ENCODE measurements at regions not wholly inside any gene's neighbourhood (a gene's known extent, or its start where the extent isn't known, plus 50 kb on each side); places are given as distances from the start of the nearest gene placed in this dataset.

- H4K20me1 ChIP-seq (replicated peaks; ENCODE audit: control insufficient read depth, extremely low read depth, insufficient read depth, low read length): no peaks in the 10 kb centered on the region
- no peaks in the 10 kb centered on the region for H3K9me1 ChIP-seq (replicated peaks; ENCODE audit: control insufficient read depth, extremely low read depth, insufficient read depth, low read length)
- dilution Hi-C loops (cut with MboI; ENCODE audit: extremely low pct_ligation_motif_present, low sequenced_read_pairs) (no loop called here), intact Hi-C loops (cut with micrococcal nuclease) (no loop called here)
- no TSS peak for BruUV-seq (replicated peaks)
- H3K79me2 ChIP-seq (ENCODE audit: control insufficient read depth, insufficient read depth, low read length): no peaks in the 10 kb centered on the region
- no peak overlapping the region for H3K27ac ChIP-seq (ENCODE audit: insufficient read depth, low read depth, low read length)
- no peaks in the 10 kb centered on the region for H3K9me3 ChIP-seq (replicated peaks; ENCODE audit: control insufficient read depth, insufficient read depth, low read length)
- ChIA-PET POLR2A (no interaction called here), CTCF (no interaction called here)
- H3K4me2 ChIP-seq (ENCODE audit: insufficient read depth, low read length): no peak overlapping the region
- H3K4me1 ChIP-seq (ENCODE audit: control insufficient read depth, extremely low read depth, insufficient read depth, low read length): peaks cover 17% of the 10 kb centered on the region
- FAIRE-seq (no peak), DNase-seq (ENCODE audit: low read depth, low spot score) (no peak)
- TF ChIP-seq EZH2 (IDR thresholded peaks at IDR 0.05; ENCODE audit: borderline replicate concordance, low read depth, low read length, severe bottlenecking): no peak
- TF ChIP-seq MAX (IDR thresholded peaks at IDR 0.05; ENCODE audit: insufficient read depth, insufficient read length): no peak
- no peak for TF ChIP-seq MYC (IDR thresholded peaks at IDR 0.05; ENCODE audit: low read depth, low read length)
- TF ChIP-seq GATA2 (IDR thresholded peaks at IDR 0.05; ENCODE audit: insufficient read depth, insufficient read length, low read depth, low read length): no peak
- no peak for TF ChIP-seq POLR2A (IDR thresholded peaks at IDR 0.05; ENCODE audit: low read depth, low read length)
- no peak for TF ChIP-seq POLR2AphosphoS5 (IDR thresholded peaks at IDR 0.05; ENCODE audit: insufficient read depth, low read depth, low read length)
- TF ChIP-seq, protein P1, sequence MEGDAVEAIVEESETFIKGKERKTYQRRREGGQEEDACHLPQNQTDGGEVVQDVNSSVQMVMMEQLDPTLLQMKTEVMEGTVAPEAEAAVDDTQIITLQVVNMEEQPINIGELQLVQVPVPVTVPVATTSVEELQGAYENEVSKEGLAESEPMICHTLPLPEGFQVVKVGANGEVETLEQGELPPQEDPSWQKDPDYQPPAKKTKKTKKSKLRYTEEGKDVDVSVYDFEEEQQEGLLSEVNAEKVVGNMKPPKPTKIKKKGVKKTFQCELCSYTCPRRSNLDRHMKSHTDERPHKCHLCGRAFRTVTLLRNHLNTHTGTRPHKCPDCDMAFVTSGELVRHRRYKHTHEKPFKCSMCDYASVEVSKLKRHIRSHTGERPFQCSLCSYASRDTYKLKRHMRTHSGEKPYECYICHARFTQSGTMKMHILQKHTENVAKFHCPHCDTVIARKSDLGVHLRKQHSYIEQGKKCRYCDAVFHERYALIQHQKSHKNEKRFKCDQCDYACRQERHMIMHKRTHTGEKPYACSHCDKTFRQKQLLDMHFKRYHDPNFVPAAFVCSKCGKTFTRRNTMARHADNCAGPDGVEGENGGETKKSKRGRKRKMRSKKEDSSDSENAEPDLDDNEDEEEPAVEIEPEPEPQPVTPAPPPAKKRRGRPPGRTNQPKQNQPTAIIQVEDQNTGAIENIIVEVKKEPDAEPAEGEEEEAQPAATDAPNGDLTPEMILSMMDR (IDR thresholded peaks at IDR 0.05; ENCODE audit: extremely low read depth in 1 of 2, insufficient read depth in 1 of 2, low read depth in 1 of 2, low read length in 2 of 2): no peak
- TF ChIP-seq FOS (IDR thresholded peaks at IDR 0.05; ENCODE audit: borderline replicate concordance, insufficient read depth, low read length): no peak
- TF ChIP-seq JUN (IDR thresholded peaks at IDR 0.05; ENCODE audit: borderline replicate concordance, insufficient read depth, insufficient read length, low read depth): no peak
- H3K27me3 ChIP-seq (ENCODE audit: control insufficient read depth in 2 of 2, insufficient read depth in 2 of 2, low read length in 2 of 2): no peaks in the 10 kb centered on the region
- no peak overlapping the region for H3K4me3 ChIP-seq (replicated peaks in 1 of 3; ENCODE audit: insufficient read depth in 1 of 3, low read depth in 1 of 3, low read length in 3 of 3)
- no peaks in the 10 kb centered on the region for H3K36me3 ChIP-seq (ENCODE audit: control insufficient read depth in 2 of 2, extremely low read depth in 1 of 2, insufficient read depth in 2 of 2, low read length in 2 of 2)
- no peak overlapping the region for H2AFZ ChIP-seq (ENCODE audit: low read depth, low read length)
- H3K9ac ChIP-seq (replicated peaks; ENCODE audit: extremely low read depth, insufficient read depth, low read length): no peak overlapping the region
These were observed 141.9 kb upstream of the RASA1 start for GRCh38 chr5:87125766-87126165.
